HG03095 (cell line): ENCODE measurements at regions not wholly inside any gene's neighbourhood (a gene's known extent, or its start where the extent isn't known, plus 50 kb on each side); places are given as distances from the start of the nearest gene placed in this dataset.

ENCODE experiments used
- ATAC-seq: cut with Tn5 transposase; IDR thresholded peaks from one replicate; pipeline ENCODE4 v1.9.1; 2021; ENCODE audit warnings: moderate library complexity; ENCODE audit not compliant: unreplicated experiment

- no peak for ATAC-seq
Observed at GRCh38 chr4:53920883-53921282, 143.5 kb downstream of the CHIC2 start.

DNA sequence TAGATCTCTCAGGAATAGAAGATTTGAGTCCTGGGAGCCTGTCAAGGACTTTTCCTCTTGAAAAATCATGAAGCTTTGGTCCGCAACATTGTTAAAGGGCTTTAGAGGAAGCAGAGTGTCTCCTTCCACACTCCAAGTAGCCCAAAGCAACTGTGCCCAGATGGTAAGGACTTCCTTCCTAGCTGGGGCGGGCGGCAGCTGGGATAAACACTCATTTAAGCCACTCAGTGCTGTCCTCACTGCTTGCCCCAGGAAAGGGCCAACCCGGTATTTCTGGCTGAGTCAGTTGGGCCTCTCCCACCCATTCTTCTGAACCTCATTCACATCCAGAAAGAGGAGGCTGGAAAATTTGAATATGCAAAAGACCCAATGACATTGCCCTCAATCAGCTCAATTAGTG is 144.3 kb downstream of the CHIC2 start:
- no peak for ATAC-seq

DNA sequence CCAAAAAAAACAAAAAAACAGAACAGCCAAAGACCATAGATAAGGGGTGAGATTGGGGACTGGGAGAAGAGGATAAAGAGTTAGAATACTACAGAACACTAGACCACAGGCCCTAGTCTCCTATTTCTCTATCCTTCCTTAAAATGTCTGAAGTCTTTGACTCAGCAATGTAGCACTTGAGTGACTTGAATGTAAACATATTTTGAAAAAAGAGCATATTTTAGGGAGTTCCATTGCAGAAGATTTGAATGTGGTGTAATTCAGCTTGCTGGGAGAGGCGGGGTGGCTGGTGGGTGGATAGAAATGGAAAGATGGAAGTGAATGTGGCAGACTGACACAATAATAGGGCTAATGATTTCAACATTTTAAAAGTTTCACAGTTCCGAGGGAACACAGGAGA is 144.9 kb downstream of the CHIC2 start:
- ATAC-seq, result no peak

DNA sequence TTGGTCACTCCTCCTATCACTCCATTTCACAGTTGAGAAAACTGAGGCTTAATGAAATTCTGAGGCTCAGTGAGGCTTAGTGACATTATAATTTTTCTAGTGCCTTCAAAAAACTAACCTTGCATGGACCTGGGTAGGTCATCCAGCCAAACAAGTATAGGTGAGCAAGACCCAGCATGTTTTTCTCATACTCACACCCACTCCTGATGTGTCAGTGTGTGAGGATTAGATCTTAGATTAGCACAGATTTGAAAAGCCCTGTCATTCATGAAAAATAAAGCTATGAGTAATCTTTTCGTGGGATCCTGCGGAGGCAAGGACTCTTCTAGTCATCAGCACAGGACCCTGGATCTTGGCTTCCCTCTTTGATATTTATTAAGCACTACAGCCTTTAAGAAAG is 146.7 kb downstream of the CHIC2 start:
- ATAC-seq, result no peak

GRCh38 chr4:53916431-53916889 is 147.9 kb downstream of the CHIC2 start:
- no peak for ATAC-seq

GRCh38 chr4:53914313-53915016 is 149.9 kb downstream of the CHIC2 start:
- no peak for ATAC-seq

DNA sequence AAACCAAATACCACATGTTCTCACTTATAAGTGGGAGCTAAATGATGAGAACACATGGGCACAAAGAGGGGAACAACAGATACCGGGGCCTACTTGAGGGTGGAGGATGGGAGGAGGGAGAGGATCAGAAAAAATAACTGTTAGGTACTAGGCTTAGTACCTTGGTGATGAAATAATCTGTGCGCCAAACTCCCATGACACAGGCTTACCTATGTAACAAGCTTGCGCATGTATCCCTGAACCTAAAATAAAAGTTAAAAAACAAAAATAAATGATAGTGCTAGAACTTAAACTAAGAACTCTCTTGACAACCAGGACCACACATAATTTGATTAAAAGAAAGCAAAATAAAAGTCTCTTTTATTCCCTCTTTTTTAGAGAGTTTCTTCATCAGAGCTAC is 150.6 kb downstream of the CHIC2 start:
- no peak for ATAC-seq

GRCh38 chr4:53912766-53913497 is 151.5 kb downstream of the CHIC2 start:
- no peak for ATAC-seq

- no peak for ATAC-seq
Observed at GRCh38 chr4:53908661-53909078, 155.7 kb downstream of the CHIC2 start.

GRCh38 chr4:53907772-53908171 is 156.6 kb downstream of the CHIC2 start:
- ATAC-seq, result no peak

- no peak for ATAC-seq
Observed at GRCh38 chr4:53906606-53907190, 157.7 kb downstream of the CHIC2 start.

- no peak for ATAC-seq
Observed at GRCh38 chr4:53905941-53906377, 158.4 kb downstream of the CHIC2 start.

DNA sequence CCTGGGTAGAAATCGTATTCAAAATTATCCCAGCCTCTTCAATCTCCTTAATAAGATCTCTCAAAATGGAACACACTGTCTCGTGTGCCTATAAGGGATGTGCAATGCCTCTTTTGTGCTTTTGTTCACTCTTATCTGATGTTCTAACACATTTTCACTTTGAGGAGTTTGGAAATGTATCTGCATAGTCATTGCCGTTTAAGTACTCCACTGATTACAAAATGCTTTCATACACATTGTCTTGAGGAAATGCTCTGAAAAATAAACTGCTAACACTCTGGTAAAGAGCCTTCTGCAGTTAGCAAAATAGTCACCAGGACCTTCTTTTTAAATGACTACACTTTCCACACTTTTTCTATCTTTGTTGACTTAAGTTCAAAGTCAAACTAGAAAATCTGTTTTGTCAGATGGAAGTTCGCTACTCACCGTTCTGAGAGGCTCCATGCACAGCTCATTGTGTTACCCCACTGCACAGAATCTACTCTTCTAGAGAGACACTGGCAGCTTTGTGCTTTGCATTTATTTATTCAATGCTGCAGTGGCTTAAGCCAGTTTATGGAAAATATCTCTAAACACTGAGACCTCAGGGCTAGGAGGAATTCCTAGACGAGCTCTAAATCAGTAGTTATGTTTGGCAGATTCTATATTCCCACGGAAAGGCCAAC is 159.0 kb downstream of the CHIC2 start:
- ATAC-seq, result no peak

GRCh38 chr4:53902786-53903185 is 161.6 kb downstream of the CHIC2 start:
- no peak for ATAC-seq

DNA sequence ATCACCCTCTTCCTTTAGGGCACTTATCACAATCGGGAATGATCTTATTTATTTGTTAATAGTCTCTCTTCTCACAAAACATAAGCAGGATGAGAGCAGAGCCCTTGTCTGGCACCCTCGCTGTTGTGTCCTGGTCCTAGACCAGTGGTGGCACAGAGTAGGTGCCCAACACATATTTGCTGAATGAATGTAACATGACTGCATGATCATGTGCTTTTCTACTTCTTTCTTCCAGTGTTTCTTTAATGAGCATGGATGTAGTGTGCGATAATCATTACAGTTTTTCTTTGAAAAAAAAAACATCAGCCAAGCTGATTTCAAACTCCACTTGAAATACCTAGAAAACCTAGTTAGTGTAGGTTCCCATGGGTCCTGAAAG is 164.1 kb downstream of the CHIC2 start:
- ATAC-seq, result no peak

DNA sequence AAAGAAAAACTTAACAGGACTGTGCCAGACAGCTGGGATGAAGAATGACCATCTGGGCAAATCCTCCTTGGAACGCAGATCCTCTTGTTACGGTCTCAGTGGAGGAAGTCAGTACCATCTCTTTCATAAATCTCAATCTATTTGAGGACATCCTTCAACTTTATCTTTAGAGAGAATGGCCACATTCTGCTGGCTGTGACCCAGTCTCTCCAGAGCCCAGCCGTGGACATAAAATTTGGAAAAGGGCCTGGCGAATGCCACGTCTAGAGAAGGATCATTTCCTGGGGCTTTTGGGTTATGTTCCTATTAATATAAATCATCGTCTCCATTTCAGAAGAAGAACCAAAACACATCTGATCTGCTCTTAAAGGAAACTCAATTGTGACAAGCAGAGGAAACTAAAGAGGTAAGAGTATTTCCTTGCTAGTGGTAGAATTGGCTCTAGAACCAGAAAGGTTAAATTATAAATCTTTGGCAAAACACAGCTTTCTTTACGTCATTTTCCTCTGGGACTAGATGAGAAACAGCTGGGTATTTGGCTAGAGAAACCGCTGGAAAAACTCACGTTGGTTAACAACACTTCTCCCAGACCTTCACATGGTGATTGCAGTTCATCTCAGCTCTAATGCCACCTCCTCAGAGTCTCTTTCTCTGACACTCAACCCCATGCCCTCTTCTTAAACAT is 164.7 kb downstream of the CHIC2 start:
- no peak for ATAC-seq

DNA sequence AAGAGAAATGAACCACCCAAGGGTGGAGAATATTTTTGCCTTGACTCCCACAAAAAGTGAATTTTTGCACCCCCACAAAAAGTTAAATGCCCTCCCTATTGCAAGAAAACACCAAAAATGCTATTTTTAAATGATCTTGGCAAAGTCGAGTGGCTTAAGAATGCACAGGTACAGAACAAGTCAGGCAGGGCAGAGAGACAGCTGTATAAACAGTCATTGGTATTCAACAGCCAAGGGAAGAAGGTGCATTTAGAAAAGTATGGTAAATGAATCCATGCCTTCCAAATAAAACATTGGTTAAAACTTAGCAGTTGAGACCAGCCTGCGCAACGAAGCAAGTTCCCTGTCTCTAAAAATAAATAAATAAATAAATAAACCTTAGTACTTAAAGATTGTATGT is 169.3 kb downstream of the CHIC2 start:
- ATAC-seq, result no peak

GRCh38 chr4:53890461-53890860 is 173.9 kb downstream of the CHIC2 start:
- no peak for ATAC-seq

DNA sequence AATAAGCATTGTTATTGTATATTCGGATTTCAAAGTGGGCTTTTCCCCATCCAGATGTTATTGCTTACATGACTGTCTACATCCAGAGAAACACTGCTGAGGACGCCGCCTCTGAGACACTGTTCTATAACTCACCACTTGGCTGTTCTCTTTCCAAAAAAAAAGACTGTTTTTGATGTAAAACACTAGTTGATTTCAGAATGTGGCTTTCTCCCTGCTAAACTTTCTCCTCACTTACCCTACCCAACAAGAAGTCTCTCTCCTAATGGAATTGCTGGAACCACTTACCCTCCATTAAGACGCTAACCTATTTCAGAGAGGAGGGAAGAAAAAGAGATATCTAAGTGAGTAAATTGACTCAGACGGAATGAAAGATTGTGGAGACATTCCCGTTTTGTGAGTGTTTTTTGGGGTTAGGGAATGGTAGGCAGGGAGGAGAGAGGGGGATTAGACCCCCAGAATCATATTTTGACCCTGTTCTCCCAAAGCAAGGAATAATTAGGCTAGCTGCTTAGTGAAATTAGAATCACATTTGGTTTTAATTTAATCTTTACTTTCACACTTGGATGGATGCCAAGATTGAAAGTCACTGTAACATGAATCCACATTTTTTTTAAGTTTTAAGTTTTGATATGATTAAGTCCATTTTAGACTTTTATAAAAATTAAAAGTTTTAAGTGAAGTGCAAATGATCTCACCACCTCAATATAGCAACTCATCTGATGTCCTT is 174.9 kb downstream of the CHIC2 start:
- ATAC-seq, result no peak

GRCh38 chr4:53886090-53886489 is 178.3 kb downstream of the CHIC2 start:
- ATAC-seq, result no peak
